Kidney epithelial cell (primary cell): ENCODE measurements at regions not wholly inside any gene's neighbourhood (a gene's known extent, or its start where the extent isn't known, plus 50 kb on each side); places are given as distances from the start of the nearest gene placed in this dataset.

Source experiments
- DNase-seq: peaks from one replicate; pipeline ENCODE4 v3.0.0-alpha.2; 2010; ENCODE audit warnings: low read depth
- H3K27me3 ChIP-seq: 2 replicates; pipeline ENCODE4 v1.6.0; 2011; ENCODE audit warnings: low read length; ENCODE audit not compliant: control insufficient read depth, insufficient read depth
- H3K36me3 ChIP-seq: 2 replicates; pipeline ENCODE4 v1.5.1; 2011; ENCODE audit warnings: low read length; ENCODE audit not compliant: control insufficient read depth, insufficient read depth
- H3K4me3 ChIP-seq: 2 replicates; pipeline ENCODE4 v1.5.1; 2011; ENCODE audit warnings: low read depth, mild to moderate bottlenecking, control low read depth, low read length
- CTCF ChIP-seq: IDR thresholded peaks from 2 replicates; pipeline ENCODE4 v1.5.1; 2011; ENCODE audit warnings: mild to moderate bottlenecking, moderate library complexity, low read length, control low read depth, inconsistent platforms; ENCODE audit not compliant: insufficient read depth, poor library complexity, severe bottlenecking

GRCh38 chr4:100278567-100278966 lies 88.3 kb upstream of the DDIT4L start:
- Histone ChIP-seq H3K36me3 (no peaks in the 10 kb centered on the region), H3K4me3 (no peak overlapping the region), H3K27me3 (no peaks in the 10 kb centered on the region)
- no peak for TF ChIP-seq CTCF
- DNase-seq: peak; percentile 38

GRCh38 chr4:100269446-100269845 lies 79.2 kb upstream of the DDIT4L start:
- no peak overlapping the region for H3K4me3 ChIP-seq
- DNase-seq: no peak
- no peaks in the 10 kb centered on the region for H3K27me3 ChIP-seq
- no peaks in the 10 kb centered on the region for H3K36me3 ChIP-seq
- no peak for TF ChIP-seq CTCF

- H3K4me3 ChIP-seq: no peak overlapping the region
- no peaks in the 10 kb centered on the region for H3K36me3 ChIP-seq
- TF ChIP-seq CTCF: no peak
- no peak for DNase-seq
- no peaks in the 10 kb centered on the region for H3K27me3 ChIP-seq
Measured at GRCh38 chr4:100268789-100269188, 78.5 kb upstream of the DDIT4L start.

- DNase-seq: no peak
- H3K36me3 ChIP-seq: no peaks in the 10 kb centered on the region
- H3K27me3 ChIP-seq: no peaks in the 10 kb centered on the region
- H3K4me3 ChIP-seq: no peak overlapping the region
- TF ChIP-seq CTCF: no peak
Measured at GRCh38 chr4:100261346-100261745, 71.1 kb upstream of the DDIT4L start.

- no peak for TF ChIP-seq CTCF
- Histone ChIP-seq H3K27me3 (no peaks in the 10 kb centered on the region), H3K36me3 (no peaks in the 10 kb centered on the region), H3K4me3 (no peak overlapping the region)
- DNase-seq: no peak
Measured at GRCh38 chr4:100258675-100259074, 68.4 kb upstream of the DDIT4L start.

GRCh38 chr4:100257567-100257966 lies 67.3 kb upstream of the DDIT4L start:
- no peak for TF ChIP-seq CTCF
- no peak overlapping the region for H3K4me3 ChIP-seq
- H3K36me3 ChIP-seq: no peaks in the 10 kb centered on the region
- no peaks in the 10 kb centered on the region for H3K27me3 ChIP-seq
- DNase-seq: no peak
